ENCODE measurements at regions not wholly inside any gene's neighbourhood (a gene's known extent, or its start where the extent isn't known, plus 50 kb on each side); places are given as distances from the start of the nearest gene placed in this dataset.

GRCh38 chr15:80334521-80334920 is 69.7 kb upstream of the ARNT2 start:
- TF ChIP-seq TAF1 (IDR thresholded peaks at IDR 0.05; ENCODE audit: low read depth) = no peak
- no peak for TF ChIP-seq REST (IDR thresholded peaks at IDR 0.05; ENCODE audit: low read depth)
- no peak for TF ChIP-seq EGR1 (IDR thresholded peaks at IDR 0.05)
- TF ChIP-seq MAX (IDR thresholded peaks at IDR 0.05) = no peak
- TF ChIP-seq CEBPB (IDR thresholded peaks at IDR 0.05) = no peak
- TF ChIP-seq EP300 (IDR thresholded peaks at IDR 0.05; ENCODE audit: borderline replicate concordance) = no peak
- TF ChIP-seq CREB1 (IDR thresholded peaks at IDR 0.05; ENCODE audit: low read depth) = no peak
- no peak for TF ChIP-seq NFIC (IDR thresholded peaks at IDR 0.05)
- no peak for TF ChIP-seq USF1 (IDR thresholded peaks at IDR 0.05)
- no peak for TF ChIP-seq RAD21 (IDR thresholded peaks at IDR 0.05; ENCODE audit: low read depth)
- no peak for TF ChIP-seq YY1 (IDR thresholded peaks at IDR 0.05; ENCODE audit: low read depth)
- TF ChIP-seq TEAD4 (IDR thresholded peaks at IDR 0.05) = no peak
- no peak for TF ChIP-seq FOXM1 (IDR thresholded peaks at IDR 0.05; ENCODE audit: borderline replicate concordance, low read depth)
